GM19452 (cell line): ENCODE measurements at regions not wholly inside any gene's neighbourhood (a gene's known extent, or its start where the extent isn't known, plus 50 kb on each side); places are given as distances from the start of the nearest gene placed in this dataset.

Experiments
- ATAC-seq: cut with Tn5 transposase; IDR thresholded peaks from one replicate; pipeline ENCODE4 v1.9.1; 2021; ENCODE audit not compliant: unreplicated experiment

GRCh38 chr1:38241594-38242334 is 195.2 kb upstream of the POU3F1 start:
- ATAC-seq: no peak

DNA sequence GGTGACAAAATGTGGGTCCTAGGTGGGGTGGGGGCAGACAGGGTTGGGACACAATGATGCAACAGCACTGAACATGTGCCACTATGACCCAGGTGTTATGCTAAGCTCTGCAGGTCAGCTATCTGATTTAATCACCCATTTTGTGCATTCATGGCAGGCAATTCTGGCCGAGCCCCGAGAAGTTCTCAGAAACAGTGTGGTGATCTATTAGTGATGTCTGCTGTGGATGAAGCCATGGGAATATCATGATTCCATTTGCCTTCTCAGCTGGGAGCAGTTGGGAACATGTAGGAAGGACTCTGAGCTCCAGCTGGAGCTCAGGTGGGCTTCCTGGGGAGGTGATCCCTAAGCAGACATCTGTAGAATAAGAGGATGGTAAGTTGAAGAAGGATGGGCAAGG is 194.0 kb upstream of the POU3F1 start:
- ATAC-seq: no peak

GRCh38 chr1:38239258-38239835 is 192.8 kb upstream of the POU3F1 start:
- no peak for ATAC-seq

- no peak for ATAC-seq
These were observed 191.7 kb upstream of the POU3F1 start for GRCh38 chr1:38238294-38238693.

- no peak for ATAC-seq
These were observed 189.1 kb upstream of the POU3F1 start for GRCh38 chr1:38235705-38236104.

DNA sequence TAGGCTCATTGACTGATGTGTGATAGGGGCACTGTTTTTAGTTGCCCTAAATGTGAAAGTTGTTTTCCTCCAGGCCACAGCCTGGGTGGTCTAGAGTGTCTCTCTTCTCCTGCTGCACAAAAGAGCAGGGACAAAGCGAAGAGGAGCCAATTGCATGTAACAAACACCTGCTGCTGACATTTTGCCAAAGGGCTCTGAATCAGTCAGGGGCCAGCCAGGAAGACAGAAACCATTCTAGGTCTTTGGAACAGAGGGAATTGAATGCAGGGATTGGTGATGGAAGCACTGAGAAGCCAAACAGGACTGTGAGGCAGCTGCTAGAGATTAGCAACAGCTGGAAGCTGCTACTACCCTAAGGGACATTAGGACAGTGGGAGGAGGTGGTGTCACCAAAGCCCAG is 185.3 kb upstream of the POU3F1 start:
- no peak for ATAC-seq

DNA sequence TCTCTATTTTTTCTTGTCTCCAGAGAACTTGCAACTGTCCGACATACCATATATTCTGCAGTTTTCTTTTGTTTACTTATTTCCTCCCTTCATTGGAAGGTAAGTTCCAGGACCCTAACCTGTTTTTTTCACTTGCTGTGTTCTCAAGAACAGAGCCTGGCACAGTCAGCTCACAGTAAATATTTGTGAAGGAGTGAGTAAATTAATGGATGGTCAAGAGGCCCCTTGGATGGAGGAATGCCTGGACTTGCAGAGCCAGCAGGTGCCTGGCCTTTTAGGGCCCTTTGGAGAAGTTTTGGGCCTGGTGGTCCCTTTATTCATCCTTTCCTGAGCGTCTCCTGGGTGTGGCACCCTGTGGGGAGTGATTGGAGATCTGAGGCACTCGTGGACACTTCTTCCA is 182.1 kb upstream of the POU3F1 start:
- no peak for ATAC-seq

GRCh38 chr1:38225745-38226144 is 179.2 kb upstream of the POU3F1 start:
- no peak for ATAC-seq

DNA sequence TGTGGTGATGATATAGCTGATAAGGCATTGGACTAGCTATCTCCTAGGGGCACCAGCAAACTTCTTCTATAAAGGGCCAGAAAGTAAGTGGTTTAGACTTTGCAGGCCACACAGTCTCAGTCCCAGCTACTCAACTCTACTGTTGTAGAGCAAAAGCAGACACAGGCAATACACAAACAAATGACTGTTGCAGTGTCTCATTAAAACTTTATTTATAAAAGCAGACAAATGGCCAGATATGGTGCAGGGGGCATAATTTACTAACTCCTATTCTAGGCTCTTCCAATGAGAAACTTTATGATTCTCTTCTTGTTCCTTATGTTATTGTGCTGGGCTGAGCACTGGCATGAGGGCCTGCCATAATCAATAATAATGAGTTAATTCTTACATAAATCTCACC is 176.8 kb upstream of the POU3F1 start:
- ATAC-seq: no peak

- ATAC-seq: no peak
These were observed 176.3 kb upstream of the POU3F1 start for GRCh38 chr1:38222891-38223290.

GRCh38 chr1:38221006-38221649 is 174.5 kb upstream of the POU3F1 start:
- ATAC-seq: no peak

GRCh38 chr1:38217316-38217715 is 170.7 kb upstream of the POU3F1 start:
- ATAC-seq: no peak

GRCh38 chr1:38213646-38214434 is 167.2 kb upstream of the POU3F1 start:
- ATAC-seq: no peak

- ATAC-seq: no peak
These were observed 164.2 kb upstream of the POU3F1 start for GRCh38 chr1:38210895-38211177.

DNA sequence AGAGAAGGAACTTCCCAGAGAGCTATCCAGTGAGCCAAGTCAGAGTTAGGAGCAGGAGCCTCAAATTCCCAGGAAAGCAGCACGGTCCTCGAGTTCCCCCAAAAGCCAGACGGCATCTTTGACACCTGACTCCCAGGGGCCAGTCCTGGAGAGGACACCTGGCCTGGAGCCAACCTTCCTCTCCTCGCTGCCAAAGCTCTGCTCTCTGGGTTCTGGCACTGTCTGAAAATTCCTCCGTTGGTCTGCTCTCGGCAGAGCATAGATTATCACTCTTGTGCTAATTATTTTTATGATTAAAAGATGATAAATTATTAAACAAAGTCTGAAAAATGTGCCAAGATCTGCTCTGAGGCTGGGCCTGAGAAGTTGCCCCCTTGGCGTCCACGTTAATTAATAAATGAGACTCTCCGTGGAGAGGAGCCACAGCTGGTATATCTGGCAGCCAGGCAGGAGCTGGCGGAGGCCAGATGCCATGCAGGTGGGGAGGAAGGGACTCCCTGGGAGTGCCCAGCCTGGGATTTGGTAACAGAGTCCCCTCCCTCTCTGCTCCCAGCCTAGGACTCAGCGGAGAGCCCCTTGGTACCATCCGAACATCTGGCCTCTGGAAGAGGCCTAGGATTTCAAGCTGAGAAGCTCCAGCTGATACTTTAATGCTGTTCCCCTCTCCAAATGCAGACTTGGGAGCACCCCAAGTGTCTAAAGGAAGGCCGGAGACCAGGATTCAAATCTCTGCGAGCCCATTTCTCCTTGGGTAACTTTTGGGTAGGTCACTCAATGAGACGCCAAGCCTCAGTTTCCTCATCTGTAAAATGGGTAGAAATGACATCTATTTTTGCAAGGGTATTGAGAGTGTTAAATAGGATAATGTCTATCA is 163.7 kb upstream of the POU3F1 start:
- no peak for ATAC-seq

DNA sequence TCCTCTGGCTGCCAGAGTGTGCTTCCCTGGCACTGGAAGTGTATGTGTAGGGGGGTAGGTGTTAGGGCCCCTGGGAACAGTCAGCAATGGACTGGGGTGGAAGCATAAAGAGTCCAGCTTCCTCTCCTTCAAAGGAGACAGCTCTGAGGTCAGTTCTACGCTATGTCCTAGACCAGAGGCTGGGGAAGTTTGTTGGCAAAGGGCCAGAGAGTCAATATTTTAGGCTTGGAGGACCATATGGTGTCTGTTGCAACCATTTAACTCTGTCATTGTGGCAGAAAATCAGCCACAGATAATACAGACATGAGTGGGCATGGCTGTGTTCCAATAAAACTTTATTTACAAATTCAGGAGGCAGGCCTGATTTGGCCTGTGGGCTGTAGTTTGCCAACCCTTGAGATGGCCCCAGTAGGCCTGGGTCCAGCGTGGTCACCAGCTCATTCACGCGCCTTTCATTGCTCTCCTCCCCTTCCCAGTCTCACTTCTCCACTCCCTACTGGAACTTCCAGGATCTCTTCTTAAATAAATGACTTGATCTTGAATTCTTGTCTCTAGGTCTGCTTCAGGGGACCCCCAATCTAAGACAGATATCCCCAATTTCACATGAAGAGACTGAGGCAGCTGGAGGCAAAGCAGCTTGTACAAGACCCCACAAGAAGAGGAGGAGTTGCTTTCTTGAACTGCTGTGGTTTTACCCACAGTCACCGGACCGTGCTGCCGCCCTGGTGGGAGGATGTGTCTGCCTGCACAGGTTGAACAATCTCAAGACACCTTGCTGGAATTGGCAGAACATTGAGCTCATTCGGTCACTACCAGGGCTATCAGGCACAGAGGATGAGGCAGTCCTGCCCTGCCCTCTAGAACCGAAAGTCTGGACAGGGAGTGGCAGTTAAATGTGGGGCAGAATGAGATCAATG is 162.4 kb upstream of the POU3F1 start:
- no peak for ATAC-seq

DNA sequence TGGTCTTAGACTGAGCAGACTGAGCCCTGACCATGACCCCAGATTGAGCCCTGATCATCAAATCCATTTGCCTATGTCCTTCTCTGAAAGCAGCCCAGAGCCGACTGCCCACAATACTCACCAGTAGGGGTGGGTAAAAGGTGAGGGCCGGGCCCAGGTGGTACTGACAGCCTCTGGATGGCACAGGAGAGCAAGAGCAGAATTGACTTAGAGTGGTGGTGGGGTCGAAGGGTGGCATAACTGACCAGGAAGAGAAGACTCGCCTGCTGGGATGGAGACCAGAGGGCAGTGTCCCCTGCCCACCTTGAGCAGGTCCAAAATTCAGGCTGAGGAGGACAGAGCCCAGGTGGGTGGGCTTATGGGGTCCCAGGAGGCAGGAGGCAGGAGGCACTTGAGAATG is 161.3 kb upstream of the POU3F1 start:
- no peak for ATAC-seq

DNA sequence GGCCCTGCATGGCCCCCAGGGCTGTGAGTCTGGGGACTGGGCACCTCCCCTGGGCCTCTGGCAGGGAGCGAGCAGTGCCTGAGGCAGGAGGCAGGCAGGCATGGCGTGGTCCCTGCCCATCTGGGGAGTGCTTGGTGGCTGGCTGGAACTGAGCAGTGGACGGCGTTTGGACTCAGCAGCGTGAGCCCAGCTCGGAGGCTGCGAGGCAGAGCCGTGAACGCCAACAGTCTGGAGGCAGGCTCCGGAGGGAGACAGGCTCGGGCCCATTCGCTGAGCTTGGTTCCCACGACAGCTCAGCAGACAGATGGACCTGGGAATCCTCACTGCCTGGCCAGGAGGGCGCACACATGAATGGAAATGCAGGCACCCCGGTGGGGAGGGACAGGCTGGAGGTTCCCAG is 160.7 kb upstream of the POU3F1 start:
- no peak for ATAC-seq

GRCh38 chr1:38204698-38205097 is 158.1 kb upstream of the POU3F1 start:
- no peak for ATAC-seq

- no peak for ATAC-seq
These were observed 156.8 kb upstream of the POU3F1 start for GRCh38 chr1:38203441-38203840.
